ENCODE measurements at regions not wholly inside any gene's neighbourhood (a gene's known extent, or its start where the extent isn't known, plus 50 kb on each side); places are given as distances from the start of the nearest gene placed in this dataset.

DNA sequence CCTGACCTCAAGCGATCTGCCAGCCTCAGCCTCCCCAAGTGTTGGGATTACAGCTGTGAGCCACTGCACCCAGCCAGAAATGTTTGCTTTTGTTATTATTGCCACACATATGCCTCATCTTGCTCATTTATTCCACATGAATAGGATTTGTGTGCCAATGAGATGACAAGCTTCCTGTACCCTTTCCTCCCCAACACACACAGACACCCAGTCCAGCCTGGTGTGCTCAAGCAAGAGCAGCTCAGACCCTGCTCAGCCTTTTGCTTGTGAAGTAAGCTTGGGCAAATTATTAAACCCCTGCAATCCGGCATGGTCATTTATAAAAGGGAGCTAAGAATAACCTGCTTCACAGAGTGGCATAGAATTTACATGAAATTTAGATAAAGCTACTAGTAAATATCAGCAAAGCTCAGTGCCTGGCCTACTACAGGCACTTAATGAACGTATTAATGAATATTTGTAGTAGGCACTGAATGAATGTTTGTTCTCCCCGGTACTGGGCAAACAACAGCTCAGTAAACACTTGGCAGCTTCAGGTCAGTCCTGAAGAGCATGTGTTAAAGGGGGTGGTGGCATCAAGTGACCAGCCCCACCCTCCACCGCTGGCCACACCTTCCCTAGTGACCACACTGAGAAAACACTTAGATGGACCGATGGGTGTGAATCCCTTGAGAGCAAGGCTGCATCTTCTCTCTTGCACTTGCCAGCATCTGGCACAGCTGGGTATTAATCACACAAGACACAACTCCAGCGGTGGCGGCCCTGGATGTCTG is 280.2 kb downstream of the SRBD1 start:
- no peaks in the 10 kb centered on the region for H3K27me3 ChIP-seq (replicated peaks; ENCODE audit: insufficient read depth)
- no peak overlapping the region for H3K27ac ChIP-seq
- no peak for DNase-seq (ENCODE audit: low spot score)
- H3K36me3 ChIP-seq = no peaks in the 10 kb centered on the region
- H3K4me1 ChIP-seq (ENCODE audit: control insufficient read depth in 1 of 2, low read depth in 2 of 2) = no peaks in the 10 kb centered on the region
- no peak for ATAC-seq (ENCODE audit: insufficient number of reproducible peaks, low FRiP score, low read depth)
- H3K4me3 ChIP-seq = no peak overlapping the region
- no peaks in the 10 kb centered on the region for H3K9me3 ChIP-seq
- TF ChIP-seq, protein P1, sequence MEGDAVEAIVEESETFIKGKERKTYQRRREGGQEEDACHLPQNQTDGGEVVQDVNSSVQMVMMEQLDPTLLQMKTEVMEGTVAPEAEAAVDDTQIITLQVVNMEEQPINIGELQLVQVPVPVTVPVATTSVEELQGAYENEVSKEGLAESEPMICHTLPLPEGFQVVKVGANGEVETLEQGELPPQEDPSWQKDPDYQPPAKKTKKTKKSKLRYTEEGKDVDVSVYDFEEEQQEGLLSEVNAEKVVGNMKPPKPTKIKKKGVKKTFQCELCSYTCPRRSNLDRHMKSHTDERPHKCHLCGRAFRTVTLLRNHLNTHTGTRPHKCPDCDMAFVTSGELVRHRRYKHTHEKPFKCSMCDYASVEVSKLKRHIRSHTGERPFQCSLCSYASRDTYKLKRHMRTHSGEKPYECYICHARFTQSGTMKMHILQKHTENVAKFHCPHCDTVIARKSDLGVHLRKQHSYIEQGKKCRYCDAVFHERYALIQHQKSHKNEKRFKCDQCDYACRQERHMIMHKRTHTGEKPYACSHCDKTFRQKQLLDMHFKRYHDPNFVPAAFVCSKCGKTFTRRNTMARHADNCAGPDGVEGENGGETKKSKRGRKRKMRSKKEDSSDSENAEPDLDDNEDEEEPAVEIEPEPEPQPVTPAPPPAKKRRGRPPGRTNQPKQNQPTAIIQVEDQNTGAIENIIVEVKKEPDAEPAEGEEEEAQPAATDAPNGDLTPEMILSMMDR (IDR thresholded peaks at IDR 0.05) = no peak

DNA sequence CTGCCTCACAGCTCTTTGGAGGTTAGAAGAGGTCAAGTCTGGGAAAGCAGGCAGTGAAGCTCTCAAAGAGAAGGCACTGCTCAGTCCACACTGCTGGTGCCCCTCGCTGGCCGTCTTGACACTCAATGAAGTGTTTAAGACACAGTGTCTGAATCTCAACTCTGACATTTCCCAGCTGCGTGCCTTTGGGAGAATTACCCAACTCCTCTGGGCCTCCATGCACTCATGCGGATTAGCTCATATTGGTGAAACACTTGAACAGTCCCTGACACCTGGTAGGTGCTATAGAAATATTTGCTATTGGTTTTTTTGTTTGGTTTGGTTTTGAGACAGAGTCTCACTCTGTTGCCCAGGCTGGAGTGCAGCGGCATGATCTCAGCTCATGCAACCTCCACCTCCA is 281.0 kb downstream of the SRBD1 start:
- TF ChIP-seq, protein P1 (IDR thresholded peaks at IDR 0.05) = no peak
- Histone ChIP-seq H3K9me3 (no peaks in the 10 kb centered on the region), H3K4me1 (ENCODE audit: control insufficient read depth in 1 of 2, low read depth in 2 of 2) (no peaks in the 10 kb centered on the region), H3K36me3 (no peaks in the 10 kb centered on the region), H3K4me3 (no peak overlapping the region), H3K27ac (no peak overlapping the region), H3K27me3 (replicated peaks; ENCODE audit: insufficient read depth) (no peaks in the 10 kb centered on the region)
- no peak for ATAC-seq (ENCODE audit: insufficient number of reproducible peaks, low FRiP score, low read depth)
- DNase-seq (ENCODE audit: low spot score) = no peak

DNA sequence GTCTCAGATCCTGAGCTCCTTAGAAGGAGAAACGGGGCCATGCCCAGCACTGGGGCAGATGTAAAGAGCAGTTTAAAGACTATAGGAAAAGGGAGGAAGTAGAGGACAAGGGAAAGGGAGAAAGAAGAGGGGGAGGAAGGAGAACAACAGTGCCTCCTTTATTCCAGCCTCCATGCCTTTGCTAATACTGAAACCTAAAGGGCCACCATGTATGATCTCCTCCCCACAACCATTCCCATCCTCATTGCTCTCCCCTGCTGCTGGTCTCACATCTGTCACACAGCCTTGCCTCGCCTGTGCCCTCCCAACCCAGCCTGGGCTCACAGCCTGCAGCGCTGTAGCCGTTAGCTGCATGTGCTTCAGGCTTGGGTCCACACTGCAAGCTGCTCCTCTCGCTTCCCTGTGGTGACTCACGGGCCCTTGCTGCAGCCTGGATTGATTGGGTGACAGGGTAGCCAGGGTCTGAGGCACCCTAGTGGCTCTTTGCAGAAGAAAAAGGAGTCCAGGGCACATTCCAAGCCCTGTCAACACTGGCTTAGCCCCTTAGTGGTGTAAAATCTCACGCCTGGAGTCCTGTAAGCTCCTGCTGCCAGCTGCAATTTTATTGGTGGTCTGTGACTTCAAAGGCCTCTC is 281.9 kb downstream of the SRBD1 start:
- DNase-seq (ENCODE audit: low spot score) (no peak), ATAC-seq (ENCODE audit: insufficient number of reproducible peaks, low FRiP score, low read depth) (no peak)
- TF ChIP-seq, protein P1 (IDR thresholded peaks at IDR 0.05) = no peak
- Histone ChIP-seq H3K36me3 (no peaks in the 10 kb centered on the region), H3K4me1 (ENCODE audit: control insufficient read depth in 1 of 2, low read depth in 2 of 2) (no peaks in the 10 kb centered on the region), H3K9me3 (peaks cover under 1% of the 10 kb centered on the region), H3K27me3 (replicated peaks; ENCODE audit: insufficient read depth) (no peaks in the 10 kb centered on the region), H3K27ac (no peak overlapping the region), H3K4me3 (no peak overlapping the region)

DNA sequence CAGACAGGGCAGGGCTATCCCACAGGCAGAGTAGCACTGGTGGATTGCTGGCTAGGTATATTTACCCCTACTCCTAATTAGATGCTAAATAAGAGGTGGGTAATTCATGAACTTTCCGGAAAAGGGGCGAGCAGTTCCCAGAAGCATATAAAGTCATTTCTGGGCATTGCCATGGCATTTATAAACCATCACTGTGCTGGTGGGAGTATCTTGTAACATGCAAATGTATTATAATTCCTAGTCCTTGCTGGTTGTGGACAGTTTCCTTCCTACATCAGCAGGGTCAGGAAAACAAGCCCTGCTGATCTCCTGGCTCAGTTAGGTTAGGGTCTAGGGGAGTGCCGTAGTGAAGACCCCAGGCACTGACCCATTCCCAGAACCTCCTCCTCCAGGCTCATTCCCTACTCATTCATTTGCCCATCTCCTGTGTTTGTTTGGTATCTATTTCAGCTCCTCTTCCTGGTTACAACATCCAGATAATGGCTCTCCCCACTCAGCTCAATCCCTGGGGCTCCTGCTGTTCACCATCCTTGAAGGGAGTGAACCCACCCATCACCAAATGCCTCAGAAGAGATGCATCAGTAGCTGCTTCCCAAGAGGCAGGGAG is 282.7 kb downstream of the SRBD1 start:
- H3K27me3 ChIP-seq (replicated peaks; ENCODE audit: insufficient read depth) = no peaks in the 10 kb centered on the region
- TF ChIP-seq, protein P1 (IDR thresholded peaks at IDR 0.05) = no peak
- H3K4me3 ChIP-seq = no peak overlapping the region
- ATAC-seq (ENCODE audit: insufficient number of reproducible peaks, low FRiP score, low read depth) (no peak), DNase-seq (ENCODE audit: low spot score) (no peak)
- H3K27ac ChIP-seq = no peak overlapping the region
- H3K9me3 ChIP-seq = peaks cover 8% of the 10 kb centered on the region
- no peaks in the 10 kb centered on the region for H3K36me3 ChIP-seq
- no peaks in the 10 kb centered on the region for H3K4me1 ChIP-seq (ENCODE audit: control insufficient read depth in 1 of 2, low read depth in 2 of 2)

DNA sequence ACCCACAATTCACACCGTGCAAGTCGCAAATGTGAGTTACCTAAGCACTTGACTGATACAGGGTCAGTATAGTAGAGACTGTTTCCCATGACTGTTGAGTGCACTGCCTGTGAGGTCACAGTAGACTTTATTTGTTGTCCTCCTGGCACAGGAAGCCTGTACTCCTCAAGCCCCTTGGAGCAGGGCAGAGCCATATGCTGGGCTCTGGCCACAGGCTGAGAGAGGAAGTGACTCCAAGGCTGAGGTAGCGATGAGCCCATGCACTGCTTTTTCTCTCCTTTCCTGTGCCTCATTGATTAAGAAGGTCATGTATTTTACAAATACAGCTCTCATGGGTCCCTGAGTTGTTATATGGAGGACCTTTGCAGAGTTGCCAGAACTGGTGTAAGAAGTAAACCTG is 287.7 kb downstream of the SRBD1 start:
- Histone ChIP-seq H3K27me3 (replicated peaks; ENCODE audit: insufficient read depth) (no peaks in the 10 kb centered on the region), H3K4me3 (no peak overlapping the region), H3K27ac (no peak overlapping the region), H3K36me3 (no peaks in the 10 kb centered on the region), H3K4me1 (ENCODE audit: control insufficient read depth in 1 of 2, low read depth in 2 of 2) (no peaks in the 10 kb centered on the region), H3K9me3 (peaks cover 11% of the 10 kb centered on the region)
- ATAC-seq (ENCODE audit: insufficient number of reproducible peaks, low FRiP score, low read depth) (no peak), DNase-seq (ENCODE audit: low spot score) (no peak)
- TF ChIP-seq, protein P1 (IDR thresholded peaks at IDR 0.05) = no peak

Data from thoracic aorta (tissue), 2 donors.